Hepatocyte (in vitro differentiated cells): ENCODE measurements at regions not wholly inside any gene's neighbourhood (a gene's known extent, or its start where the extent isn't known, plus 50 kb on each side); places are given as distances from the start of the nearest gene placed in this dataset.
"Not testable (repeated sequence)": the region's sequence is repeated elsewhere in the genome, so short reads cannot be mapped to it uniquely, and the experiment has no call there.

ENCODE experiments used
- EZH2 ChIP-seq: fragments of 200-600 bp; sonication (generic); IDR thresholded peaks from 2 replicates; pipeline ENCODE4 v1.6.1; 2016; ENCODE audit warnings: antibody characterized with exemption, mild to moderate bottlenecking, borderline replicate concordance
- TF ChIP-seq, protein P1 (sequence below): fragments of 200-600 bp; sonication (generic); IDR thresholded peaks from 2 replicates; pipeline ENCODE4 v1.5.1; 2016; ENCODE audit warnings: antibody characterized with exemption, mild to moderate bottlenecking; ENCODE audit not compliant: poor library complexity

GRCh38 chr16:29270033-29270432 lies 136.5 kb downstream of the NPIPB11 start:
- not testable (repeated sequence) for TF ChIP-seq EZH2
- TF ChIP-seq, protein P1, sequence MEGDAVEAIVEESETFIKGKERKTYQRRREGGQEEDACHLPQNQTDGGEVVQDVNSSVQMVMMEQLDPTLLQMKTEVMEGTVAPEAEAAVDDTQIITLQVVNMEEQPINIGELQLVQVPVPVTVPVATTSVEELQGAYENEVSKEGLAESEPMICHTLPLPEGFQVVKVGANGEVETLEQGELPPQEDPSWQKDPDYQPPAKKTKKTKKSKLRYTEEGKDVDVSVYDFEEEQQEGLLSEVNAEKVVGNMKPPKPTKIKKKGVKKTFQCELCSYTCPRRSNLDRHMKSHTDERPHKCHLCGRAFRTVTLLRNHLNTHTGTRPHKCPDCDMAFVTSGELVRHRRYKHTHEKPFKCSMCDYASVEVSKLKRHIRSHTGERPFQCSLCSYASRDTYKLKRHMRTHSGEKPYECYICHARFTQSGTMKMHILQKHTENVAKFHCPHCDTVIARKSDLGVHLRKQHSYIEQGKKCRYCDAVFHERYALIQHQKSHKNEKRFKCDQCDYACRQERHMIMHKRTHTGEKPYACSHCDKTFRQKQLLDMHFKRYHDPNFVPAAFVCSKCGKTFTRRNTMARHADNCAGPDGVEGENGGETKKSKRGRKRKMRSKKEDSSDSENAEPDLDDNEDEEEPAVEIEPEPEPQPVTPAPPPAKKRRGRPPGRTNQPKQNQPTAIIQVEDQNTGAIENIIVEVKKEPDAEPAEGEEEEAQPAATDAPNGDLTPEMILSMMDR = not testable (repeated sequence)
